ENCODE measurements at regions not wholly inside any gene's neighbourhood (a gene's known extent, or its start where the extent isn't known, plus 50 kb on each side); places are given as distances from the start of the nearest gene placed in this dataset.

- H3K27ac Mint-ChIP-seq (ENCODE audit: unreplicated experiment): peak overlapping the region; percentile 45
- TF ChIP-seq, protein P1, sequence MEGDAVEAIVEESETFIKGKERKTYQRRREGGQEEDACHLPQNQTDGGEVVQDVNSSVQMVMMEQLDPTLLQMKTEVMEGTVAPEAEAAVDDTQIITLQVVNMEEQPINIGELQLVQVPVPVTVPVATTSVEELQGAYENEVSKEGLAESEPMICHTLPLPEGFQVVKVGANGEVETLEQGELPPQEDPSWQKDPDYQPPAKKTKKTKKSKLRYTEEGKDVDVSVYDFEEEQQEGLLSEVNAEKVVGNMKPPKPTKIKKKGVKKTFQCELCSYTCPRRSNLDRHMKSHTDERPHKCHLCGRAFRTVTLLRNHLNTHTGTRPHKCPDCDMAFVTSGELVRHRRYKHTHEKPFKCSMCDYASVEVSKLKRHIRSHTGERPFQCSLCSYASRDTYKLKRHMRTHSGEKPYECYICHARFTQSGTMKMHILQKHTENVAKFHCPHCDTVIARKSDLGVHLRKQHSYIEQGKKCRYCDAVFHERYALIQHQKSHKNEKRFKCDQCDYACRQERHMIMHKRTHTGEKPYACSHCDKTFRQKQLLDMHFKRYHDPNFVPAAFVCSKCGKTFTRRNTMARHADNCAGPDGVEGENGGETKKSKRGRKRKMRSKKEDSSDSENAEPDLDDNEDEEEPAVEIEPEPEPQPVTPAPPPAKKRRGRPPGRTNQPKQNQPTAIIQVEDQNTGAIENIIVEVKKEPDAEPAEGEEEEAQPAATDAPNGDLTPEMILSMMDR (conservative IDR thresholded peaks at IDR 0.05): no peak
Measured at GRCh38 chr1:239817801-239818200, 273.9 kb upstream of the FMN2 start.

DNA sequence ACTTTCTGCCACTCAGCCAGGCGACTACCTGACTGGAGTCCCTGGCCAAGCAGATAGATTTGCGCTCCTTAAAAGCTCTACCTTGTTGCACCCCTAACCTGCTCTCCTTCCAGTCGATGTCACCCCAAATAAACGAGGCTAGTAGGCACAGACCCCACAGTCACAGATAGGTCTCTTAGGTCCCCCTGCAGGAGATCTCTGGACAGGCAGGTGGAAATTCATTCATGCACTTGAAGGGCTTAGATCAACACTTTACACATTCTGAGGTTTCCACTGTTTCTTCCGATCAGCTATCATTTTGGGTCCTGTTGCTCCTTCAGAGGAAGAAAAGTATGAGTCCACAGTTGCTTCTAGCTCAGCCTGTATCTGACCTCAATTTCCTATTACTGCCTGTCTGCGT, 272.6 kb upstream of the FMN2 start:
- Mint-ChIP-seq H3K27ac (ENCODE audit: unreplicated experiment) (no peak overlapping the region), H3K4me3 (no peak overlapping the region), H3K4me1 (peaks cover 14% of the 10 kb centered on the region), H3K9me3 (no peaks in the 10 kb centered on the region), H3K27me3 (ENCODE audit: low read depth) (no peaks in the 10 kb centered on the region), H3K36me3 (ENCODE audit: low read depth) (no peaks in the 10 kb centered on the region)
- TF ChIP-seq, protein P1 (conservative IDR thresholded peaks at IDR 0.05): peak; percentile 28
- no peak for DNase-seq (ENCODE audit: low read depth, low spot score)

More at GRCh38 chr1:239817801-239818200, 273.9 kb upstream of the FMN2 start:
- no peak for DNase-seq (ENCODE audit: low read depth, low spot score)
- Mint-ChIP-seq H3K4me3 (no peak overlapping the region), H3K27me3 (ENCODE audit: low read depth) (no peaks in the 10 kb centered on the region), H3K4me1 (peaks cover 14% of the 10 kb centered on the region), H3K9me3 (no peaks in the 10 kb centered on the region), H3K36me3 (ENCODE audit: low read depth) (no peaks in the 10 kb centered on the region)

- DNase-seq (ENCODE audit: low read depth, low spot score): no peak
- Mint-ChIP-seq H3K4me1 (peaks cover 9% of the 10 kb centered on the region), H3K9me3 (no peaks in the 10 kb centered on the region), H3K4me3 (no peak overlapping the region), H3K36me3 (ENCODE audit: low read depth) (no peaks in the 10 kb centered on the region), H3K27ac (ENCODE audit: unreplicated experiment) (no peak overlapping the region), H3K27me3 (ENCODE audit: low read depth) (no peaks in the 10 kb centered on the region)
- TF ChIP-seq, protein P1 (conservative IDR thresholded peaks at IDR 0.05): no peak
Measured at GRCh38 chr1:239819756-239820250, 271.9 kb upstream of the FMN2 start.

- no peaks in the 10 kb centered on the region for H3K4me1 Mint-ChIP-seq
- H3K27me3 Mint-ChIP-seq (ENCODE audit: low read depth): no peaks in the 10 kb centered on the region
- H3K27ac Mint-ChIP-seq (ENCODE audit: unreplicated experiment): no peak overlapping the region
- no peak for DNase-seq (ENCODE audit: low read depth, low spot score)
- no peak overlapping the region for H3K4me3 Mint-ChIP-seq
- no peaks in the 10 kb centered on the region for H3K9me3 Mint-ChIP-seq
- no peaks in the 10 kb centered on the region for H3K36me3 Mint-ChIP-seq (ENCODE audit: low read depth)
- TF ChIP-seq, protein P1 (conservative IDR thresholded peaks at IDR 0.05): no peak
Measured at GRCh38 chr1:239823852-239824251, 267.8 kb upstream of the FMN2 start.

- H3K27me3 Mint-ChIP-seq (ENCODE audit: low read depth): no peaks in the 10 kb centered on the region
- H3K4me3 Mint-ChIP-seq: no peak overlapping the region
- H3K9me3 Mint-ChIP-seq: no peaks in the 10 kb centered on the region
- no peak for DNase-seq (ENCODE audit: low read depth, low spot score)
- TF ChIP-seq, protein P1 (conservative IDR thresholded peaks at IDR 0.05): no peak
- no peak overlapping the region for H3K27ac Mint-ChIP-seq (ENCODE audit: unreplicated experiment)
- no peaks in the 10 kb centered on the region for H3K36me3 Mint-ChIP-seq (ENCODE audit: low read depth)
- no peaks in the 10 kb centered on the region for H3K4me1 Mint-ChIP-seq
Measured at GRCh38 chr1:239826211-239826610, 265.5 kb upstream of the FMN2 start.

- Mint-ChIP-seq H3K36me3 (ENCODE audit: low read depth) (no peaks in the 10 kb centered on the region), H3K4me3 (no peak overlapping the region), H3K9me3 (no peaks in the 10 kb centered on the region), H3K4me1 (no peaks in the 10 kb centered on the region), H3K27me3 (ENCODE audit: low read depth) (no peaks in the 10 kb centered on the region), H3K27ac (ENCODE audit: unreplicated experiment) (no peak overlapping the region)
- DNase-seq (ENCODE audit: low read depth, low spot score): no peak
- TF ChIP-seq, protein P1 (conservative IDR thresholded peaks at IDR 0.05): no peak
Measured at GRCh38 chr1:239826736-239827135, 264.9 kb upstream of the FMN2 start.
